NCI-H526 (cell line): ENCODE measurements at regions not wholly inside any gene's neighbourhood (a gene's known extent, or its start where the extent isn't known, plus 50 kb on each side); places are given as distances from the start of the nearest gene placed in this dataset.
"Not testable (repeated sequence)": the region's sequence is repeated elsewhere in the genome, so short reads cannot be mapped to it uniquely, and the experiment has no call there.

Experiments used
- DNase-seq, 2 experiments: peaks; one replicate each; lab custom pipeline; 2025; lab: John Stamatoyannopoulos, UW

GRCh38 chr16:19980632-19981265, 92.9 kb downstream of the GPR139 start:
- peak; percentile 1 to 23 for DNase-seq

GRCh38 chr16:19979638-19980037, 94.1 kb downstream of the GPR139 start:
- no peak for DNase-seq

- DNase-seq = no peak
Measured at GRCh38 chr16:19974607-19975006, 90.0 kb upstream of the GPRC5B start.

- no peak for DNase-seq
Measured at GRCh38 chr16:19972111-19972510, 87.5 kb upstream of the GPRC5B start.

- no peak for DNase-seq
Measured at GRCh38 chr16:19968891-19969683, 84.4 kb upstream of the GPRC5B start.

GRCh38 chr16:19967963-19968362, 83.3 kb upstream of the GPRC5B start:
- no peak for DNase-seq

- no peak for DNase-seq
Measured at GRCh38 chr16:19967561-19967960, 82.9 kb upstream of the GPRC5B start.

- no peak for DNase-seq
Measured at GRCh38 chr16:19963301-19963700, 78.7 kb upstream of the GPRC5B start.

GRCh38 chr16:19960183-19960582, 75.5 kb upstream of the GPRC5B start:
- no peak for DNase-seq

- DNase-seq = no peak
Measured at GRCh38 chr16:19959736-19960135, 75.1 kb upstream of the GPRC5B start.

GRCh38 chr16:19955896-19956295, 71.2 kb upstream of the GPRC5B start:
- not testable (repeated sequence) for DNase-seq

- not testable (repeated sequence) for DNase-seq
Measured at GRCh38 chr16:19955084-19955483, 70.4 kb upstream of the GPRC5B start.

- DNase-seq = peak in 1 of 2 experiments; percentile 1
Measured at GRCh38 chr16:19948186-19949104, 63.8 kb upstream of the GPRC5B start.

GRCh38 chr16:19945934-19946333, 61.3 kb upstream of the GPRC5B start:
- no peak for DNase-seq

- no peak for DNase-seq
Measured at GRCh38 chr16:19940195-19940594, 55.5 kb upstream of the GPRC5B start.

GRCh38 chr16:19939553-19939952, 54.9 kb upstream of the GPRC5B start:
- no peak for DNase-seq

GRCh38 chr16:19938536-19938935, 53.9 kb upstream of the GPRC5B start:
- DNase-seq = no peak

GRCh38 chr16:19936441-19936840, 51.8 kb upstream of the GPRC5B start:
- no peak for DNase-seq

GRCh38 chr16:19935694-19936093, 51.0 kb upstream of the GPRC5B start:
- no peak for DNase-seq
